ENCODE measurements at regions not wholly inside any gene's neighbourhood (a gene's known extent, or its start where the extent isn't known, plus 50 kb on each side); places are given as distances from the start of the nearest gene placed in this dataset.
A peak's percentile ranks its signal among the peaks of the same experiment; 100 is the strongest.

DNA sequence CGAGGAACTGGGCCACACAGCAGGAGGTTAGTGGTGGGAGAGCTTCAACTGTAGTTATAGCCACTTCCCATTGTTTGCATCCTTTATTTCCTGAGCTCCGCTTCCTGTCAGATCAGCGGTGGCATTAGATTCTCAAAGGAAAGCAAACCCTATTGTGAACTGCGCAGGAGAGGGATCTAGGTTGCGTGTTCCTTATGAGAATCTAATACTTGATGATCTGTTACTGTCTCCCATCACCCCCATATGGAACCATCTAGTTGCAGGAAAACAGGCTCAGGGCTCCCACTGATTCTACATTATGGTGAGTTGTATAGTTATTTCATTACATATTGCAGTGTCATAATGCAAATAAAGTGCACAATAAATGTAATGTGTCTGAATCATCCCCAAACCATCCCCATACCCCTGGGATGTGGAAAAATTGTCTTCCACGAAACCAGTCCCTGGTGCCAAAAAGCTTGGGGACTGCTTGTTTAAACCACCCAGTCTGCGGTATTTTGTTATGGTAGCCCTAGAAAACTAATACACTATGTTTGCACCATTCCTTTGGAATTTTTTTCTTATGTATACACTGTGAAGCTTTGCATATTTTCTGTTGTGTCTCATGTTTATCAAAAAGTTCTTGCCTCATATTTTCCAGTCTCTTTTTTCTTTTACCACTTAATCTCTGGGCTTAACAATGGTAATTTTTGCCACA lies 136.6 kb upstream of the IVNS1ABP start:
- Mint-ChIP-seq H3K4me1 (ENCODE audit: low read depth) (peaks cover 10% of the 10 kb centered on the region), H3K27ac (no peak overlapping the region), H3K9me3 (peaks cover 14% of the 10 kb centered on the region), H3K27me3 (ENCODE audit: low read depth) (no peaks in the 10 kb centered on the region), H3K4me3 (no peak overlapping the region), H3K36me3 (ENCODE audit: low read depth) (peaks cover 9% of the 10 kb centered on the region)

DNA sequence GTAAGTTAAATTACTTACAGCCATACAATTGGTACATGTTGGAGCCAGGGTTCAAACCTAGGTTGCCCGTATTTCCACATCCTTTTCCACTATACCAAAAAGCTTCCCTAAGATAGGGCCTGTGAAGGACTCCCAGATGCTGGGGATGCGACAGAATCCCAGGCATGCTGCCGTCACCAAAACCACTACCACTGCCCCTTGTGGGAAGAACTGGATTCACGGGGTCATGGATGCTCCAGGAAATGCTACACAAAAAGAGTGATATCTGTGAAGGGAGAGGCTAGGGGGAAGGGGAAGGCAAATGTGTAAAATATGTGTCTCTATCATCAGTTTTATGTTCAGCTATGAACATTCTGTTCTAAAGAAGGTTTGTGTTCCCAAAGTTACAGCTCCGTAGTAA lies 133.9 kb upstream of the IVNS1ABP start:
- Mint-ChIP-seq H3K36me3 (ENCODE audit: low read depth) (peaks cover 11% of the 10 kb centered on the region), H3K4me1 (ENCODE audit: low read depth) (peaks cover 14% of the 10 kb centered on the region), H3K27ac (no peak overlapping the region), H3K27me3 (ENCODE audit: low read depth) (no peaks in the 10 kb centered on the region), H3K9me3 (peaks cover 22% of the 10 kb centered on the region), H3K4me3 (no peak overlapping the region)

DNA sequence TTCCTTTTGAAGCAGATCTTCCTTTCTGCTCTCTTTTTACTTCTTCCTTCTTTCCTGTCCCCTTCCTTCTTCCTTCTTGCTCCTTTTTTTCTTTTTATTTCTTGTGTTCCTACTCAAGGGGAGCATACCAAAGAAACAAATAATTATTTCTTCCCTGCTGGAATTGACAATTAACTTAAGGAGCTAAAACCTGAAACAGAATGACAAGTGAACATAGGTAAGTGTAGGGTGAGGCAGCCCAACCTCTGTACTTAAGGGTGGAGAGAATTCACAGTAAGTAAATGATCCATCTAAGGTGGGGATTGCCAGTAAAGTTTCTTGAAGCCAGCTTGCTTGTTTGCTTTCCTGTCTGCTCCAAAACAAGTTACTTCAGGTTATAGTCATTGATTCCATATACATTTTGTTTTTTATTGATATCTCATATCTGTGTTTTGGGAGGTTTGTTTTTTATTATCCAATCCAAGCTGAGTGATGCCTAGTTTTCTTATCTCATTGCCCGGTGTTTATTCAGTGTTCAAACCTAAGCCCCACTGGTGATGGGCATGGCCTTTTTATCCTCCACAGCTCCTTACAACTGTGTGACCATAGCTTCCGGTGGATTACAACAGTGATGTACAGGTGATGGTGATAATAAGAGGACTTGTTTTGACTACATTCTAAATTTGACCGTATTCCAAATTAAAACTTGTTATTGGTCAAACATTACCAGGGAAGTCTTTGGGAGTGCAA lies 133.2 kb upstream of the IVNS1ABP start:
- Mint-ChIP-seq H3K4me1 (ENCODE audit: low read depth) (peaks cover 16% of the 10 kb centered on the region), H3K27me3 (ENCODE audit: low read depth) (no peaks in the 10 kb centered on the region), H3K27ac (no peak overlapping the region), H3K36me3 (ENCODE audit: low read depth) (peaks cover 13% of the 10 kb centered on the region), H3K4me3 (no peak overlapping the region), H3K9me3 (peaks cover 22% of the 10 kb centered on the region)

DNA sequence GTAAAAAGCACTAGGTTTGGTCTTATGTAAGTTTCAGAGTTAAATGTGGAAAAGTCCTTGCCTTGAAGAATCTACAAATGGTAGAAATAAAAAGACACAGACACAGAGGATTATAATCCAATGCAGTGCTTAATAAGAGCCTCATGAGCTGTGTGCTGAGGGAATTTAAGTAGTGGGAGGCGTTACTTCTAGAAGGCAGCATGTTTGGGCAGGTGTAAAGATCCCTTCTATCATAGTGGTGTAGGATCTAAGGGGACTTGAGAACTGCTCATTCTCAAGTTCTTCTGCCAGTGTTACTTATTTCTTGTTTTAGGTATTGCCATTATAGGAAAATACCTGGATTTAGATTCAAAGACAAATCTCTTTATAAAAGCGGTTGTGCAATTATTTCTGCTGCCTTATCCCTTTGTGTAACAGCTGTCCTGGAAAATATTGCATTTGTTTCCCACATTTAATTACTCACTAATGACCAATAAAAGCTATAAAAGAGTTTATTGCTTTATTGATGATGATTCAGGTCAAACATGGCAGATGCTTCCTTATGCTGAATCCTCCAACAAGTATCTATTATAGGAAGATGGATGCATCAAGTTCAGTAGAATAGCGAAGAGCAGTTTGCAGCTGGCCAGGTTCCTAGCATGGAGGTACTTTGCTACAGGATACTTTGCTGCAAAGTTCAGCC lies 132.5 kb upstream of the IVNS1ABP start:
- Mint-ChIP-seq H3K9me3 (peaks cover 22% of the 10 kb centered on the region), H3K4me3 (no peak overlapping the region), H3K27ac (no peak overlapping the region), H3K36me3 (ENCODE audit: low read depth) (peaks cover 13% of the 10 kb centered on the region), H3K4me1 (ENCODE audit: low read depth) (peaks cover 16% of the 10 kb centered on the region), H3K27me3 (ENCODE audit: low read depth) (no peaks in the 10 kb centered on the region)

DNA sequence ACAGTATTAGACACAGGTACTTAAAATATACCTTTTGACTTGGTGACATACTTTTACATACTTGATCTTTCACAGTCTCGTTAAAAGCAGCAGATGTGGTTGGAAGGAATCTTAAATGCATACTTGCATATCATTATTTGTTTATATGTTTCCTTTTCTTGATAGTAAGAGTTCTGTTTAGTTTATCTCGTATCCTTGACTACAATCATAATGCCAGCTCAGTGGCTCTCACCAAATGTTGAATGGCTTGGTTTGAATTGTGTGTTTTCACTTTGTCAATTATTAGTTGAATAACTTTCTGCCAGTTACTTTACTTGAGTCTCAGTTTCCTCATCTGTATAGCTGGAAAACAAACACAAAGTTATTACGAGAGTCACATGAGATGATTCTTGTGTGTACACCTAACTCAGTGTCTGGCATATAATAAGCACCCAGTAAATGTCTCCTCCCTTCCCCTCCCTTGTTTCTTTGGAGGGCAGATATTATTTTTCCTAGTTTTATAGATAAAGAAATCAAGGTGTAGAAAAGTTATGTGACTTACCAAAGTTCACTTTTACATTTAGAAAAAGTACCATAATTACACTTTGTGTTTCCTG lies 131.6 kb upstream of the IVNS1ABP start:
- Mint-ChIP-seq H3K27ac (no peak overlapping the region), H3K4me1 (ENCODE audit: low read depth) (peaks cover 15% of the 10 kb centered on the region), H3K36me3 (ENCODE audit: low read depth) (peaks cover 13% of the 10 kb centered on the region), H3K4me3 (no peak overlapping the region), H3K27me3 (ENCODE audit: low read depth) (no peaks in the 10 kb centered on the region), H3K9me3 (peaks cover 22% of the 10 kb centered on the region)

DNA sequence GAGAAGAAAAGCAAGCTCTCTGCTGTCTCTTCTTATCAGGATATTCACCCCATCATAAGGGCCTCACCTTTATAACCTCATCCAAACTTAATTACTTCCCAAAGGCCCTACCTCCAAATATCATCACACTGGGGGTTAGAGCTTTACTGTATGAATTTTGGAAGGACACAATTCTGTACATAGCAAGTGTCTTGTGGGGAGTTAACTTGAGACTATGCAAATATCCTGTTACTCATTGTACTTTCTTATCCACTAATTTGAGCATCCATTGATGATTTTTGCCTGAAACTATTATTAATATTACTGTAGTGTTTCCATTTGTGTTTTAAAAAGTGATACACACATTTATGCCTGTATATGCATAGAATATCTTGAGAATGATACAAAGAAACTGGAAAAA lies 129.1 kb upstream of the IVNS1ABP start:
- Mint-ChIP-seq H3K36me3 (ENCODE audit: low read depth) (peaks cover 8% of the 10 kb centered on the region), H3K9me3 (peaks cover 19% of the 10 kb centered on the region), H3K27ac (no peak overlapping the region), H3K27me3 (ENCODE audit: low read depth) (no peaks in the 10 kb centered on the region), H3K4me1 (ENCODE audit: low read depth) (peaks cover 29% of the 10 kb centered on the region), H3K4me3 (no peak overlapping the region)

DNA sequence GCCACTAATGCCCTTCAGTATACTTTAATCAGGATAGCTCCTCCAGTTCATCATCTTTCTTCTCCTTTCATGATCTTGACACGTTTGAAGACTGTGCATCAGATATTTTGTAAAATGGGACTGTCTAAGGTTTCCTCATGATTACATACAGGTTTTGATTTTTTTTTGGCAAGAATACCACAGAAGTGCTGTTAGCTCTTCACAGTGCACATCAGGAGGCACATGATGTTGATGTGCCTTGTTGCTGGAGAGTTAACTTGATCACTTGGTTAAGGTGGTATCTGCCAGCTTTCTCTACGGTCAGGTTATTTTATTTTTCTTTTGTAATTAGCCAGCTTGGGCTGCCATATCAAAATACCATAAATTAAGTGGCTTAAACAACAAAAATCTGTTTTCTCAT lies 128.6 kb upstream of the IVNS1ABP start:
- peaks cover 19% of the 10 kb centered on the region for H3K9me3 Mint-ChIP-seq
- H3K4me3 Mint-ChIP-seq, result no peak overlapping the region
- H3K36me3 Mint-ChIP-seq (ENCODE audit: low read depth), result peaks cover 8% of the 10 kb centered on the region
- no peaks in the 10 kb centered on the region for H3K27me3 Mint-ChIP-seq (ENCODE audit: low read depth)
- no peak overlapping the region for H3K27ac Mint-ChIP-seq
- peaks cover 32% of the 10 kb centered on the region for H3K4me1 Mint-ChIP-seq (ENCODE audit: low read depth)

DNA sequence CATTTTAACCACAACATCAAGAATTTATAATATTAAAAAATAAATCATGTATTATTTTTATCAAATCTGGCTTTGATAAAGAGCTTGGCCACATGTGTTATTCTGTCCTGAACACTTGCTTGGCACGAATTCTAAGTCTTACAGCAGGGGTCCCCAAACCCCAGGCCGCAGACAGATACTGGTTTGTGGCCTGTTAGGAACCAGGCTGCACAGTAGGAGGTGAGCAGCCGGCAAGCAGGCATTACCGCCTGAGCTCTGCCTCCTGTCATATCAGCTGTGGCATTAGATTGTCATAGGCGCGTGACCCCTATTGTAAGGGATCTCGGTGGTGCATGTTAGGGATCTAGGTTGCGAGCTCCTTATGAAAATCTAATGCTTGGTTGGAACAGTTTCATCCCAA lies 127.6 kb upstream of the IVNS1ABP start:
- Mint-ChIP-seq H3K4me3 (no peak overlapping the region), H3K27me3 (ENCODE audit: low read depth) (no peaks in the 10 kb centered on the region), H3K4me1 (ENCODE audit: low read depth) (peaks cover 27% of the 10 kb centered on the region), H3K9me3 (peaks cover 16% of the 10 kb centered on the region), H3K36me3 (ENCODE audit: low read depth) (peaks cover 8% of the 10 kb centered on the region), H3K27ac (no peak overlapping the region)

DNA sequence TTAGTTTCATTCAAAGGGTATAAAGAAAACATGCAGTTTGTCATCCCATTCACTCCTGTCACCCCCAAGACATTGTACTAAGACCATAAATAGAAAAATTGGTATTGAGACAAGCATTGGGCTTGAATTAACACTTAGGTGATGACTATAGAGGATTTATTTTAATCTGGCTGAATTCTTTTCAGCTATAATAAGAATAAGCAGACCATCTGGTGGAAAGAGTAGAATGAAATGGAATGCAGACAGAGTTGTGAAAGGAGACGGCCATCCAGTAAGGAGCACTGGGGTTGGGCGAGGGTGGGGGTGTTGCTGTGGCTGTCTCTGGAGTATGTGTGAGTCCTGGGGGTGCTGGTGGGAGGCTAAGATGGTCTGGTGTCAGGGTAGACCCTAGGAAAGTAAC lies 125.0 kb upstream of the IVNS1ABP start:
- H3K27me3 Mint-ChIP-seq (ENCODE audit: low read depth), result no peaks in the 10 kb centered on the region
- peaks cover 2% of the 10 kb centered on the region for H3K9me3 Mint-ChIP-seq
- peaks cover 4% of the 10 kb centered on the region for H3K36me3 Mint-ChIP-seq (ENCODE audit: low read depth)
- H3K4me1 Mint-ChIP-seq (ENCODE audit: low read depth), result peaks cover 24% of the 10 kb centered on the region
- H3K4me3 Mint-ChIP-seq, result no peak overlapping the region
- no peak overlapping the region for H3K27ac Mint-ChIP-seq

DNA sequence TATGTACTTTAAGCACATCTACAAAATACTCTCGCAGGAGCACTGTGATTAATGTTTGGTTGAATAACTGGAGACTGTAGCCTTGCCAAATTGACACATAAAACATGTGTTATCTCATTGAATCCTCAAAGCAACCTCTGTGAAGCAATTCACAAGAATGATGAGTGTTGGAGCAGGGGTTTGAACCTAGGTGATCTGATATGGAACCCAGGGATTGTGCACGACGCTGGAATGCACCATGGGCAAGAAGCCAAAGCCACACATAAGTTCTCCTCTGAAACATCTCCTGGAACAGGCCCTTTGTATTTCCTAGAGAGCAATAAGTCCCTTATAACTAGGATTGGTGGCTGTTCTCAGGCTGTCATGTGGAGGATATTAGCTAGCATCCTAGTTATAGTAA lies 124.6 kb upstream of the IVNS1ABP start:
- Mint-ChIP-seq H3K27me3 (ENCODE audit: low read depth) (no peaks in the 10 kb centered on the region), H3K27ac (peak overlapping the region; percentile 82), H3K4me3 (no peak overlapping the region), H3K9me3 (peaks cover 2% of the 10 kb centered on the region), H3K36me3 (ENCODE audit: low read depth) (peaks cover 5% of the 10 kb centered on the region), H3K4me1 (ENCODE audit: low read depth) (peaks cover 25% of the 10 kb centered on the region)

DNA sequence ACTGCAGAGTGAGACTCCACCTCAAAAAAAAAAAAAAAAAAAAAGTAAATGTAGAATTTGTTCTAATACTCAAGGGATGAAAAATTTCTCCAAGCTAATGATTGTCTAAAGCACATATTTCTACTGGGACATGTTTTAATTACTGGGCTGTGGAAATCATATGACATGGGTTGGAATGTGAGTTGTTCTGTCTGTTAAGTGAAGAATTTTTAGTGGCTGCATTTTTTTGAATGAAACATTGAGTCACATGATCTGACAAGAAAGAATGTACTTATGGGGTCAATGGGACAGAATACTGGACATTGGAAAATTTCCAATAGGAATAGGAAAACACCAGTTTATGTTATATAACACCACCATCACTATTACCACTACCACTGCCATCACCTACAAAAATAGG lies 123.8 kb upstream of the IVNS1ABP start:
- H3K4me3 Mint-ChIP-seq, result peak overlapping the region; percentile 5
- H3K27ac Mint-ChIP-seq, result peak overlapping the region; percentile 82
- peaks cover 8% of the 10 kb centered on the region for H3K36me3 Mint-ChIP-seq (ENCODE audit: low read depth)
- H3K27me3 Mint-ChIP-seq (ENCODE audit: low read depth), result no peaks in the 10 kb centered on the region
- H3K9me3 Mint-ChIP-seq, result peaks cover 2% of the 10 kb centered on the region
- peaks cover 22% of the 10 kb centered on the region for H3K4me1 Mint-ChIP-seq (ENCODE audit: low read depth)

DNA sequence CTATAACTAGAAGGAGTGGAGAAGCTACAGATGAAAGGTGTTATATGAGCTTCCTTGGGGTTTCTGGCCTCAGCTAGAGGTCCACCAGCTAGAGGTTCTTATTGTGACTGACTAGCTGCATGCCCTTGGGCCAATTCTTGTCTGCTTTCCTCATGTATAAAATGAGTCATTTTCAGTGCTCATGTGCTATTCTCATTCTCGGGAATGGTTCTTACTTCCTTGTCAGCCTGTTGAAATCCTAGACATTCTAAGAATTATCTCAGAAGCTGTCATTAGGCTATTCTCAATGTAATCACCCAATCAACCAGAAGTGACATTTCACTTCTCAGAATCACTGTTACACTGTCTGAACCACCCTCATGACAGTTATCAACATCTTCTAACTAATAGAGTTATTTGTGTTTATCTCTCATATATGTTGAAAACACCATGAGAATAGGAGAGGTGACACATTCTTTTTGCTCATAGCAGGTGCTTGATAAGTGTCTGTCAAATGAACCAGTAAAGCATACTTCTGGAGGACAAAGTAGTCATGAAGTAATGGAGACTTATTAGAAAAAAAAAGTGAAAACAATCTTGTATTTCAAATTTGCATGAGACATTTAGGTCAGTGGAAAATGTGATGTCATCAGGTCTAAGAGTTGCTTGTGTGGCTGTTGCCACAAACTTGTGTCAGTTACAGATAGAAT lies 122.8 kb upstream of the IVNS1ABP start:
- no peak overlapping the region for H3K4me3 Mint-ChIP-seq
- peaks cover 20% of the 10 kb centered on the region for H3K4me1 Mint-ChIP-seq (ENCODE audit: low read depth)
- H3K27ac Mint-ChIP-seq, result no peak overlapping the region
- peaks cover 2% of the 10 kb centered on the region for H3K9me3 Mint-ChIP-seq
- H3K36me3 Mint-ChIP-seq (ENCODE audit: low read depth), result peaks cover 8% of the 10 kb centered on the region
- H3K27me3 Mint-ChIP-seq (ENCODE audit: low read depth), result no peaks in the 10 kb centered on the region

DNA sequence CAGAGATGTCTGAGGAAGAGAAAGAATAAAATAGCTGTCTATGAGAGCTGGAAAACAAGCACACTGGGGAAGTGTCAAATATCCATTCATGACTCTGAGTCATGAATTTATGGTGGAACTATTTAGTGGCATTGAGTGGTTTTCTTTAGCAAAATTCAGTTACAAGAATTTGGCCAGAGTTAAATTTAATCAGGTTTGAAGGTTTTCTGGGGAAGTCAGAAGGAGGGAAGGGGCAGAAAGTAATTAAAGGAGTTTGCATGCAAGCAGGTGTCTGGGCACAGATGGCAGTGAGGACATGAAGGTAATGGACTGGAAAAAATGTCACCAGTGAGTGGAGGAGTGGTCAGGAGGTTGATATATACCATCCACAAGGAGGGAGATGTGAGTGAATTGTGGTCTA lies 121.9 kb upstream of the IVNS1ABP start:
- Mint-ChIP-seq H3K4me1 (ENCODE audit: low read depth) (peaks cover 20% of the 10 kb centered on the region), H3K9me3 (peaks cover 2% of the 10 kb centered on the region), H3K36me3 (ENCODE audit: low read depth) (peaks cover 8% of the 10 kb centered on the region), H3K4me3 (no peak overlapping the region), H3K27me3 (ENCODE audit: low read depth) (no peaks in the 10 kb centered on the region), H3K27ac (no peak overlapping the region)

DNA sequence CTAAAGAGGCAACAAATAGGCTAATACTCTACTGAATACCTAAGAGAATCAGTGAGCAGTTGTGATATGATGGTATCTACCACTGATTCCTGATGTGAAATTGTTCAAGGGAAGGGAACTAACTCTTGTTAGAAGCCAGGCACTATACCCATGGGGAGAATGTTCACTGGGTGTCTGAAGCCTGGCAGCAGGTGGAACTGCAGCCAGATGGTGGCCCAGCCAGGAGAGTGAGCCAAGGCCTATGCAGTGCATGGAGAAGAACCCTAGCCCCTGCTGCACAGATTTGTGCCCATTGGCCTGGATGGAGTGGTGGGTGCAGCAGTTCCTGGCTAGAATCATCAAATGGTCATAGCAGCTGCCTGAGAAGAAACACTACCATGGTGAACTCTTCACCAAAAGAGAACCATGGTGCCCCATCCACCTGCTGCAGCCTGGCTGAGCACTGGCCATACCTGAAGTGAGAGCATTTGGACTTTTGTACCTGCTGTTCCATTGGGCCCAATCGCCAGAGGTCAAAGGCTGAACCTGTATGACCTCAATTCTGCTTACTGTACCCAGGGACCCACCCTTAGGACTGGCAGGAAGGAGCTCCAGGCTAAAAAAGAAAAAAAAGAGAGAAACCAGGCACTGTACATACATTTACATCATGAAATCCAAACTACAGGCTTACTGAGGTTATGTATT lies 118.8 kb upstream of the IVNS1ABP start:
- no peak overlapping the region for H3K4me3 Mint-ChIP-seq
- no peaks in the 10 kb centered on the region for H3K27me3 Mint-ChIP-seq (ENCODE audit: low read depth)
- H3K4me1 Mint-ChIP-seq (ENCODE audit: low read depth), result peaks cover 21% of the 10 kb centered on the region
- H3K9me3 Mint-ChIP-seq, result peaks cover 20% of the 10 kb centered on the region
- peaks cover 20% of the 10 kb centered on the region for H3K36me3 Mint-ChIP-seq (ENCODE audit: low read depth)
- H3K27ac Mint-ChIP-seq, result no peak overlapping the region
